Mammary epithelial cell (primary cell): ENCODE measurements at regions not wholly inside any gene's neighbourhood (a gene's known extent, or its start where the extent isn't known, plus 50 kb on each side); places are given as distances from the start of the nearest gene placed in this dataset.

Experiments
- EZH2 ChIP-seq: IDR thresholded peaks from 2 replicates; pipeline ENCODE4 v1.6.1; 2012; ENCODE audit warnings: low read length, inconsistent platforms, borderline replicate concordance
- TF ChIP-seq, protein P1 (sequence below), 2 donors: IDR thresholded peaks in 1 of 2; conservative IDR thresholded peaks in 1 of 2; 2 replicates each; pipeline ENCODE4 v1.5.1; 2011 to 2012; ENCODE audit warnings: inconsistent platforms in 2 of 2, low read length in 2 of 2, mild to moderate bottlenecking in 2 of 2, control low read depth in 1 of 2, low read depth in 1 of 2; ENCODE audit not compliant: insufficient read depth in 1 of 2; ENCODE audit errors: extremely low read depth in 1 of 2

DNA sequence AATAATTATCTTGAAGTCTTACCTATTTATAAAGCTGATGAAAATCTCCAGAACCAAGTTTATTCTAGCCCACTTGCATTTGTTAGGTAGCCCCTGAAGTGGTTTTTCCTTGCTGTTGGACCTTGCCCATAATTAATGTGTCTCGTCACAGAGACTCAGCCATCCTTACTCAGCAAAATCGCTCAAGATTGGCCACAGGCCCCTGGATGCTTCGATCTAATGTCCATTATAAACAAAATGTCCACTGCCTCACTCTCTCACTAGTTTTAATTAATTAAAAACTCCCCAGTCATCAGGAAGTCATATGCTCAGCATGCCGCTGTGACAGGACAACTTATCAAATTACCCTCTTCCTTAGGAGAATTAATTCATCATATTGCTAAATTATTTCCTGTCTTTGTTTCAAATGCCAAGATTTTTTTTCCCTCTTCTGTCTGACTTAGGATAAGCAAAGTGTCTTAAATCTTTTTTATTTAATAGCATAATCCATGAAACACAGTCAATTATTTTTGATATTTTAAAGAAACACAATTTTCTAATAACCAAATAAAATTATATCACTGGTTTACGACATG lies 126.8 kb upstream of the PCLO start:
- TF ChIP-seq, protein P1, sequence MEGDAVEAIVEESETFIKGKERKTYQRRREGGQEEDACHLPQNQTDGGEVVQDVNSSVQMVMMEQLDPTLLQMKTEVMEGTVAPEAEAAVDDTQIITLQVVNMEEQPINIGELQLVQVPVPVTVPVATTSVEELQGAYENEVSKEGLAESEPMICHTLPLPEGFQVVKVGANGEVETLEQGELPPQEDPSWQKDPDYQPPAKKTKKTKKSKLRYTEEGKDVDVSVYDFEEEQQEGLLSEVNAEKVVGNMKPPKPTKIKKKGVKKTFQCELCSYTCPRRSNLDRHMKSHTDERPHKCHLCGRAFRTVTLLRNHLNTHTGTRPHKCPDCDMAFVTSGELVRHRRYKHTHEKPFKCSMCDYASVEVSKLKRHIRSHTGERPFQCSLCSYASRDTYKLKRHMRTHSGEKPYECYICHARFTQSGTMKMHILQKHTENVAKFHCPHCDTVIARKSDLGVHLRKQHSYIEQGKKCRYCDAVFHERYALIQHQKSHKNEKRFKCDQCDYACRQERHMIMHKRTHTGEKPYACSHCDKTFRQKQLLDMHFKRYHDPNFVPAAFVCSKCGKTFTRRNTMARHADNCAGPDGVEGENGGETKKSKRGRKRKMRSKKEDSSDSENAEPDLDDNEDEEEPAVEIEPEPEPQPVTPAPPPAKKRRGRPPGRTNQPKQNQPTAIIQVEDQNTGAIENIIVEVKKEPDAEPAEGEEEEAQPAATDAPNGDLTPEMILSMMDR (conservative IDR thresholded peaks at IDR 0.05 in 1 of 2, IDR thresholded peaks at IDR 0.05 in 1 of 2; ENCODE audit: extremely low read depth in 1 of 2, insufficient read depth in 1 of 2, low read depth in 1 of 2, low read length in 2 of 2): no peak
- TF ChIP-seq EZH2: no peak
